ENCODE measurements at regions not wholly inside any gene's neighbourhood (a gene's known extent, or its start where the extent isn't known, plus 50 kb on each side); places are given as distances from the start of the nearest gene placed in this dataset.

- DNase-seq (ENCODE audit: low read depth, low spot score) = no peak
- Histone ChIP-seq H3K9ac (ENCODE audit: insufficient read length) (no peak overlapping the region), H3K9me3 (ENCODE audit: low read depth, low read length) (no peaks in the 10 kb centered on the region), H3K4me3 (no peak overlapping the region), H3K27ac (no peak overlapping the region), H3K36me3 (ENCODE audit: insufficient read depth, low read length) (no peaks in the 10 kb centered on the region)
- TF ChIP-seq EZH2 (IDR thresholded peaks at IDR 0.05) (no peak), FOXP2 (optimal IDR thresholded peaks at IDR 0.05; ENCODE audit: control extremely low read depth, extremely low read length, insufficient read depth) (no peak)
Observed at GRCh38 chr20:41969656-41970055, 351.5 kb upstream of the CHD6 start.

- no peak for DNase-seq (ENCODE audit: low read depth, low spot score)
- TF ChIP-seq EZH2 (IDR thresholded peaks at IDR 0.05) (no peak), POLR2AphosphoS5 (IDR thresholded peaks at IDR 0.05; ENCODE audit: borderline replicate concordance, low read depth, low read length) (no peak), FOXP2 (optimal IDR thresholded peaks at IDR 0.05; ENCODE audit: control extremely low read depth, extremely low read length, insufficient read depth) (no peak)
- Histone ChIP-seq H3K36me3 (ENCODE audit: insufficient read depth, low read length) (no peaks in the 10 kb centered on the region), H3K9ac (ENCODE audit: insufficient read length) (no peak overlapping the region), H3K27ac (no peak overlapping the region), H3K9me3 (ENCODE audit: low read depth, low read length) (no peaks in the 10 kb centered on the region), H3K4me3 (no peak overlapping the region)
Observed at GRCh38 chr20:41960166-41960565, 342.0 kb upstream of the CHD6 start.

- Histone ChIP-seq H3K9ac (ENCODE audit: insufficient read length) (no peak overlapping the region), H3K4me3 (no peak overlapping the region), H3K9me3 (ENCODE audit: low read depth, low read length) (no peaks in the 10 kb centered on the region), H3K27ac (no peak overlapping the region), H3K36me3 (ENCODE audit: insufficient read depth, low read length) (no peaks in the 10 kb centered on the region)
- no peak for DNase-seq (ENCODE audit: low read depth, low spot score)
- TF ChIP-seq EZH2 (IDR thresholded peaks at IDR 0.05) (no peak), POLR2AphosphoS5 (IDR thresholded peaks at IDR 0.05; ENCODE audit: borderline replicate concordance, low read depth, low read length) (no peak), FOXP2 (optimal IDR thresholded peaks at IDR 0.05; ENCODE audit: control extremely low read depth, extremely low read length, insufficient read depth) (no peak)
Observed at GRCh38 chr20:41958391-41958790, 340.2 kb upstream of the CHD6 start.

- H3K9ac ChIP-seq (ENCODE audit: insufficient read length) = no peak overlapping the region
- DNase-seq (ENCODE audit: low read depth, low spot score) = no peak
- no peak for TF ChIP-seq POLR2AphosphoS5 (IDR thresholded peaks at IDR 0.05; ENCODE audit: borderline replicate concordance, low read depth, low read length)
- TF ChIP-seq EZH2 (IDR thresholded peaks at IDR 0.05) = no peak
- TF ChIP-seq FOXP2 (optimal IDR thresholded peaks at IDR 0.05; ENCODE audit: control extremely low read depth, extremely low read length, insufficient read depth) = no peak
- H3K9me3 ChIP-seq (ENCODE audit: low read depth, low read length) = no peaks in the 10 kb centered on the region
- H3K27ac ChIP-seq = no peak overlapping the region
- H3K4me3 ChIP-seq = no peak overlapping the region
- no peaks in the 10 kb centered on the region for H3K36me3 ChIP-seq (ENCODE audit: insufficient read depth, low read length)
Observed at GRCh38 chr20:41956338-41957074, 338.3 kb upstream of the CHD6 start.

- DNase-seq (ENCODE audit: low read depth, low spot score) = no peak
- no peak overlapping the region for H3K9ac ChIP-seq (ENCODE audit: insufficient read length)
- no peak overlapping the region for H3K4me3 ChIP-seq
- no peak overlapping the region for H3K27ac ChIP-seq
- no peaks in the 10 kb centered on the region for H3K36me3 ChIP-seq (ENCODE audit: insufficient read depth, low read length)
- no peak for TF ChIP-seq POLR2AphosphoS5 (IDR thresholded peaks at IDR 0.05; ENCODE audit: borderline replicate concordance, low read depth, low read length)
- TF ChIP-seq EZH2 (IDR thresholded peaks at IDR 0.05) = no peak
- no peaks in the 10 kb centered on the region for H3K9me3 ChIP-seq (ENCODE audit: low read depth, low read length)
Observed at GRCh38 chr20:41952166-41952565, 334.0 kb upstream of the CHD6 start.

GRCh38 chr20:41951615-41952014 lies 333.4 kb upstream of the CHD6 start:
- Histone ChIP-seq H3K4me3 (no peak overlapping the region), H3K36me3 (ENCODE audit: insufficient read depth, low read length) (no peaks in the 10 kb centered on the region), H3K27ac (no peak overlapping the region), H3K9ac (ENCODE audit: insufficient read length) (no peak overlapping the region), H3K9me3 (ENCODE audit: low read depth, low read length) (no peaks in the 10 kb centered on the region)
- TF ChIP-seq EZH2 (IDR thresholded peaks at IDR 0.05) (no peak), FOXP2 (optimal IDR thresholded peaks at IDR 0.05; ENCODE audit: control extremely low read depth, extremely low read length, insufficient read depth) (no peak), POLR2AphosphoS5 (IDR thresholded peaks at IDR 0.05; ENCODE audit: borderline replicate concordance, low read depth, low read length) (no peak)
- DNase-seq (ENCODE audit: low read depth, low spot score) = no peak

- Histone ChIP-seq H3K27ac (no peak overlapping the region), H3K9ac (ENCODE audit: insufficient read length) (no peak overlapping the region), H3K9me3 (ENCODE audit: low read depth, low read length) (no peaks in the 10 kb centered on the region), H3K36me3 (ENCODE audit: insufficient read depth, low read length) (no peaks in the 10 kb centered on the region), H3K4me3 (no peak overlapping the region)
- no peak for DNase-seq (ENCODE audit: low read depth, low spot score)
- TF ChIP-seq POLR2AphosphoS5 (IDR thresholded peaks at IDR 0.05; ENCODE audit: borderline replicate concordance, low read depth, low read length) (no peak), EZH2 (IDR thresholded peaks at IDR 0.05) (no peak), FOXP2 (optimal IDR thresholded peaks at IDR 0.05; ENCODE audit: control extremely low read depth, extremely low read length, insufficient read depth) (no peak)
Observed at GRCh38 chr20:41939659-41940058, 321.5 kb upstream of the CHD6 start.

GRCh38 chr20:41938353-41938752 lies 320.2 kb upstream of the CHD6 start:
- Histone ChIP-seq H3K4me3 (no peak overlapping the region), H3K36me3 (ENCODE audit: insufficient read depth, low read length) (no peaks in the 10 kb centered on the region), H3K9ac (ENCODE audit: insufficient read length) (no peak overlapping the region), H3K9me3 (ENCODE audit: low read depth, low read length) (no peaks in the 10 kb centered on the region), H3K27ac (no peak overlapping the region)
- TF ChIP-seq FOXP2 (optimal IDR thresholded peaks at IDR 0.05; ENCODE audit: control extremely low read depth, extremely low read length, insufficient read depth) (no peak), EZH2 (IDR thresholded peaks at IDR 0.05) (no peak), POLR2AphosphoS5 (IDR thresholded peaks at IDR 0.05; ENCODE audit: borderline replicate concordance, low read depth, low read length) (no peak)
- DNase-seq (ENCODE audit: low read depth, low spot score) = no peak

GRCh38 chr20:41935259-41935791 lies 317.1 kb upstream of the CHD6 start:
- Histone ChIP-seq H3K9ac (ENCODE audit: insufficient read length) (no peak overlapping the region), H3K27ac (no peak overlapping the region), H3K4me3 (no peak overlapping the region), H3K9me3 (ENCODE audit: low read depth, low read length) (no peaks in the 10 kb centered on the region), H3K36me3 (ENCODE audit: insufficient read depth, low read length) (no peaks in the 10 kb centered on the region)
- no peak for TF ChIP-seq EZH2 (IDR thresholded peaks at IDR 0.05)
- no peak for TF ChIP-seq FOXP2 (optimal IDR thresholded peaks at IDR 0.05; ENCODE audit: control extremely low read depth, extremely low read length, insufficient read depth)
- TF ChIP-seq POLR2AphosphoS5 (IDR thresholded peaks at IDR 0.05; ENCODE audit: borderline replicate concordance, low read depth, low read length) = no peak
- DNase-seq (ENCODE audit: low read depth, low spot score) = no peak

All from SK-N-MC (cell line).